ENCODE measurements at regions not wholly inside any gene's neighbourhood (a gene's known extent, or its start where the extent isn't known, plus 50 kb on each side); places are given as distances from the start of the nearest gene placed in this dataset.

GRCh38 chr5:116944183-116944582 is 369.6 kb upstream of the SEMA6A start:
- H3K79me2 ChIP-seq (ENCODE audit: insufficient read depth, low read depth), result no peaks in the 10 kb centered on the region
- TF ChIP-seq, protein P1, sequence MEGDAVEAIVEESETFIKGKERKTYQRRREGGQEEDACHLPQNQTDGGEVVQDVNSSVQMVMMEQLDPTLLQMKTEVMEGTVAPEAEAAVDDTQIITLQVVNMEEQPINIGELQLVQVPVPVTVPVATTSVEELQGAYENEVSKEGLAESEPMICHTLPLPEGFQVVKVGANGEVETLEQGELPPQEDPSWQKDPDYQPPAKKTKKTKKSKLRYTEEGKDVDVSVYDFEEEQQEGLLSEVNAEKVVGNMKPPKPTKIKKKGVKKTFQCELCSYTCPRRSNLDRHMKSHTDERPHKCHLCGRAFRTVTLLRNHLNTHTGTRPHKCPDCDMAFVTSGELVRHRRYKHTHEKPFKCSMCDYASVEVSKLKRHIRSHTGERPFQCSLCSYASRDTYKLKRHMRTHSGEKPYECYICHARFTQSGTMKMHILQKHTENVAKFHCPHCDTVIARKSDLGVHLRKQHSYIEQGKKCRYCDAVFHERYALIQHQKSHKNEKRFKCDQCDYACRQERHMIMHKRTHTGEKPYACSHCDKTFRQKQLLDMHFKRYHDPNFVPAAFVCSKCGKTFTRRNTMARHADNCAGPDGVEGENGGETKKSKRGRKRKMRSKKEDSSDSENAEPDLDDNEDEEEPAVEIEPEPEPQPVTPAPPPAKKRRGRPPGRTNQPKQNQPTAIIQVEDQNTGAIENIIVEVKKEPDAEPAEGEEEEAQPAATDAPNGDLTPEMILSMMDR (conservative IDR thresholded peaks at IDR 0.05; ENCODE audit: low read depth, low read length), result no peak
- no peak overlapping the region for H3K4me2 ChIP-seq
- H3K27me3 ChIP-seq (ENCODE audit: insufficient read depth, low read depth), result no peaks in the 10 kb centered on the region
- no peak overlapping the region for H3K27ac ChIP-seq
- H4K20me1 ChIP-seq (ENCODE audit: insufficient read depth), result no peaks in the 10 kb centered on the region
- no peak overlapping the region for H3K4me3 ChIP-seq (IDR thresholded peaks at IDR 0.05; ENCODE audit: insufficient read depth, low read depth, low read length)
- no peak overlapping the region for H2AFZ ChIP-seq (ENCODE audit: low read depth)
- H3K4me1 ChIP-seq (ENCODE audit: low read depth, poor library complexity, severe bottlenecking), result peaks cover 5% of the 10 kb centered on the region
- no peaks in the 10 kb centered on the region for H3K36me3 ChIP-seq (ENCODE audit: insufficient read depth)
- no peak overlapping the region for H3K9ac ChIP-seq

- Histone ChIP-seq H3K27ac (no peak overlapping the region), H3K27me3 (ENCODE audit: insufficient read depth, low read depth) (no peaks in the 10 kb centered on the region)
Observed at GRCh38 chr5:116942622-116943021, 368.0 kb upstream of the SEMA6A start.

GRCh38 chr5:116939641-116940040 is 365.0 kb upstream of the SEMA6A start:
- Histone ChIP-seq H4K20me1 (ENCODE audit: insufficient read depth) (no peaks in the 10 kb centered on the region), H3K79me2 (ENCODE audit: insufficient read depth, low read depth) (no peaks in the 10 kb centered on the region), H3K9ac (no peak overlapping the region), H3K27me3 (ENCODE audit: insufficient read depth, low read depth) (no peaks in the 10 kb centered on the region), H3K4me1 (ENCODE audit: low read depth, poor library complexity, severe bottlenecking) (no peaks in the 10 kb centered on the region), H3K36me3 (ENCODE audit: insufficient read depth) (no peaks in the 10 kb centered on the region), H3K4me3 (IDR thresholded peaks at IDR 0.05; ENCODE audit: insufficient read depth, low read depth, low read length) (no peak overlapping the region), H3K4me2 (no peak overlapping the region), H2AFZ (ENCODE audit: low read depth) (no peak overlapping the region), H3K27ac (no peak overlapping the region)
- TF ChIP-seq, protein P1 (conservative IDR thresholded peaks at IDR 0.05; ENCODE audit: low read depth, low read length), result no peak

More at GRCh38 chr5:116942622-116943021, 368.0 kb upstream of the SEMA6A start:
- no peak overlapping the region for H2AFZ ChIP-seq (ENCODE audit: low read depth)
- TF ChIP-seq, protein P1 (conservative IDR thresholded peaks at IDR 0.05; ENCODE audit: low read depth, low read length), result no peak
- H3K79me2 ChIP-seq (ENCODE audit: insufficient read depth, low read depth), result no peaks in the 10 kb centered on the region
- H3K4me3 ChIP-seq (IDR thresholded peaks at IDR 0.05; ENCODE audit: insufficient read depth, low read depth, low read length), result no peak overlapping the region
- no peak overlapping the region for H3K9ac ChIP-seq
- no peak overlapping the region for H3K4me2 ChIP-seq
- H3K36me3 ChIP-seq (ENCODE audit: insufficient read depth), result no peaks in the 10 kb centered on the region
- no peaks in the 10 kb centered on the region for H4K20me1 ChIP-seq (ENCODE audit: insufficient read depth)
- H3K4me1 ChIP-seq (ENCODE audit: low read depth, poor library complexity, severe bottlenecking), result no peaks in the 10 kb centered on the region

GRCh38 chr5:116938488-116938887 is 363.9 kb upstream of the SEMA6A start:
- no peak overlapping the region for H3K9ac ChIP-seq

More at GRCh38 chr5:116938488-116938887, 363.9 kb upstream of the SEMA6A start:
- H3K27ac ChIP-seq, result no peak overlapping the region
- no peak overlapping the region for H3K4me2 ChIP-seq
- no peaks in the 10 kb centered on the region for H3K36me3 ChIP-seq (ENCODE audit: insufficient read depth)
- H3K4me3 ChIP-seq (IDR thresholded peaks at IDR 0.05; ENCODE audit: insufficient read depth, low read depth, low read length), result no peak overlapping the region
- H3K79me2 ChIP-seq (ENCODE audit: insufficient read depth, low read depth), result no peaks in the 10 kb centered on the region
- no peaks in the 10 kb centered on the region for H4K20me1 ChIP-seq (ENCODE audit: insufficient read depth)
- no peaks in the 10 kb centered on the region for H3K4me1 ChIP-seq (ENCODE audit: low read depth, poor library complexity, severe bottlenecking)
- no peaks in the 10 kb centered on the region for H3K27me3 ChIP-seq (ENCODE audit: insufficient read depth, low read depth)
- TF ChIP-seq, protein P1 (conservative IDR thresholded peaks at IDR 0.05; ENCODE audit: low read depth, low read length), result no peak
- no peak overlapping the region for H2AFZ ChIP-seq (ENCODE audit: low read depth)

Measured in KMS-11 (cell line).